ENCODE measurements at regions not wholly inside any gene's neighbourhood (a gene's known extent, or its start where the extent isn't known, plus 50 kb on each side); places are given as distances from the start of the nearest gene placed in this dataset.

DNA sequence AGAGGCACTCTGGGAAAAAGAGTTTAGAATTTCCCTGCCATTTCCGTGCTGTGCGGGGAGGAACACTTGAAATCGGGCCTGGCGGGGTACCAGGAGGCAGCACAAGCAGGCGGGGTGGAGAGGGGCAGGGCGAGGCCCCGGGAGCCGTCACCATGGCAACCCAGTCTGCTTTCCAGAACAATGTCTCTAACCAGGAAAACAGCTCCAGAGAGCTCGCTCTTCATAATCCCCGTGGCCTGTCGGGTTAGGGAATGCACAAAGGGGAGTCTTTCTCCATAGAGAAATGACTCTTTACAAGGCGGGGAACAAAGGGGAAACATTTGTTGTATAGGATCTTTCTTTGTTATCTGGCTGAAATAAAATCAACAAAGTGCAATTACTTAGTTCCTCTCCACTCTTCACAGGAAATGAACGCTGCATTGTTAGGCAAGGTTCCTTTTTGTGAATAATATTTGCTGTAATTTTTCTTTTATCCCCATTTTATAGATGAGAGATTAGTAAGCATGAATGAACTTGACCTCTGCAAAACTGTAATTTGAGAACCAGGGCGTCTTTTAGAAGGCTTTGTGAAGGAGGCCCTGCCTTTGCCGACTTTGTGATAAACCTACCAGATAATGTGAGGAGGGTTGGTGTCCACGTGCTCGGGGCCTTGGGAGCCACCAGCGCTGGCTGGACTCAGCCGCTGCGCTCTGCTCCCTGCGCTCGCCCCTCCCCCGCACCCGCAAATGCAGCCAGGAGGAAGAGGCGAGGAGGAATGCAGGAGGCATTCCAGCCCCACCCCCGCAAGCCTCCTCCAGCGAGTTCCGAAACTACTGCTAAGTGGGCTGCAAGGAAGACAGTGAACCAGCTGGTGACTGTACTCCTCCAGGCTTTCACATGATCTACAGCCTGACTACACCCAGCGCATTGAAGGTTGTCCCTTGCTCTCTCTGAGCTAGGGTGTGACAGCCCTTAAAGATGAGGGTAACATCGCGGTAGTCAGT, 105.2 kb upstream of the ATF7IP start:
- peak; percentile 88 to 93 (median 89) for DNase-seq
- Histone ChIP-seq H3K4me1 (ENCODE audit: control insufficient read depth in 5 of 5, insufficient read depth in 5 of 5, low read length in 5 of 5) (peaks cover 5 to 37% (median 11%) of the 10 kb centered on the region in 5 donors), H3K36me3 (ENCODE audit: control insufficient read depth in 4 of 4, insufficient read depth in 4 of 4, low read length in 4 of 4) (no peaks in the 10 kb centered on the region), H3K9me3 (ENCODE audit: control insufficient read depth in 4 of 4, insufficient read depth in 3 of 4, low read length in 3 of 4) (peaks cover 0 to 9% (median under 1%) of the 10 kb centered on the region in 4 donors), H3K9ac (ENCODE audit: insufficient read depth in 1 of 2, low read length in 2 of 2) (peak overlapping the region in 1 of 2 donors; percentile 71), H3K27me3 (ENCODE audit: control insufficient read depth in 3 of 3, insufficient read depth in 3 of 3, low read length in 2 of 3) (no peaks in the 10 kb centered on the region), H3K27ac (ENCODE audit: low read depth in 1 of 2, low read length in 1 of 2) (peak overlapping the region; percentile 74 to 92), H3K4me3 (no peak overlapping the region)
- TF ChIP-seq, protein P1, sequence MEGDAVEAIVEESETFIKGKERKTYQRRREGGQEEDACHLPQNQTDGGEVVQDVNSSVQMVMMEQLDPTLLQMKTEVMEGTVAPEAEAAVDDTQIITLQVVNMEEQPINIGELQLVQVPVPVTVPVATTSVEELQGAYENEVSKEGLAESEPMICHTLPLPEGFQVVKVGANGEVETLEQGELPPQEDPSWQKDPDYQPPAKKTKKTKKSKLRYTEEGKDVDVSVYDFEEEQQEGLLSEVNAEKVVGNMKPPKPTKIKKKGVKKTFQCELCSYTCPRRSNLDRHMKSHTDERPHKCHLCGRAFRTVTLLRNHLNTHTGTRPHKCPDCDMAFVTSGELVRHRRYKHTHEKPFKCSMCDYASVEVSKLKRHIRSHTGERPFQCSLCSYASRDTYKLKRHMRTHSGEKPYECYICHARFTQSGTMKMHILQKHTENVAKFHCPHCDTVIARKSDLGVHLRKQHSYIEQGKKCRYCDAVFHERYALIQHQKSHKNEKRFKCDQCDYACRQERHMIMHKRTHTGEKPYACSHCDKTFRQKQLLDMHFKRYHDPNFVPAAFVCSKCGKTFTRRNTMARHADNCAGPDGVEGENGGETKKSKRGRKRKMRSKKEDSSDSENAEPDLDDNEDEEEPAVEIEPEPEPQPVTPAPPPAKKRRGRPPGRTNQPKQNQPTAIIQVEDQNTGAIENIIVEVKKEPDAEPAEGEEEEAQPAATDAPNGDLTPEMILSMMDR (IDR thresholded peaks at IDR 0.05; ENCODE audit: control extremely low read depth, extremely low read depth), result no peak
- 18 to 27% methylated on average over 30 to 31 of the region's 31 CpGs for WGBS, 2 donors
- ATAC-seq (ENCODE audit: insufficient read depth, low FRiP score), result peak; percentile 42

GRCh38 chr12:14261096-14261495, 104.4 kb upstream of the ATF7IP start:
- Histone ChIP-seq H3K9me3 (ENCODE audit: control insufficient read depth in 4 of 4, insufficient read depth in 3 of 4, low read length in 3 of 4) (peaks cover 0 to 9% (median under 1%) of the 10 kb centered on the region in 4 donors), H3K9ac (ENCODE audit: insufficient read depth in 1 of 2, low read length in 2 of 2) (peak overlapping the region in 1 of 2 donors; percentile 71), H3K27ac (ENCODE audit: low read depth in 1 of 2, low read length in 1 of 2) (peak overlapping the region; percentile 74 to 92), H3K36me3 (ENCODE audit: control insufficient read depth in 4 of 4, insufficient read depth in 4 of 4, low read length in 4 of 4) (no peaks in the 10 kb centered on the region), H3K4me1 (ENCODE audit: control insufficient read depth in 5 of 5, insufficient read depth in 5 of 5, low read length in 5 of 5) (peaks cover 5 to 37% (median 11%) of the 10 kb centered on the region in 5 donors), H3K4me3 (no peak overlapping the region), H3K27me3 (ENCODE audit: control insufficient read depth in 3 of 3, insufficient read depth in 3 of 3, low read length in 2 of 3) (no peaks in the 10 kb centered on the region)
- peak in 1 of 3 donors; percentile 49 for DNase-seq
- WGBS, 2 donors, result 82 to 92% methylated on average over 6 of the region's 6 CpGs
- TF ChIP-seq, protein P1 (IDR thresholded peaks at IDR 0.05; ENCODE audit: control extremely low read depth, extremely low read depth), result no peak
- ATAC-seq (ENCODE audit: insufficient read depth, low FRiP score), result no peak

DNA sequence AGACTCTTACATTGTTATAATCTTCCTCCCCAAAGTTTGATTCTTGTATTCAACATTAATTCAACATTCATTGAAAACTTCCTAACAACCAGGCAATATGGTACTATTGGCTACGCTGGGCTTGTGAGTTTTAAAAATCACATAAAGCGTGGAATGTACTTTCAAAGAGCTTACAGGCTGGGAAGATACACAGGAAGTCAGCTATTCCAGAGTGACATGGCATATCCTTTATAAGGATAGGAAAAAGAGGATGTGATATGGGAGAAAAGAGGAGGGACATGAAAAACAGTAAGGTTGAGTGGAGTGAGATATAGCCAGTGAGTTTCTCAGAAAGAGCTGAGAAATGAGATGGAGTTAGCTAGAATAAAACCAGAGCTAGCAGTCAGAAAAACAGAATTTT, 103.6 kb upstream of the ATF7IP start:
- H3K9ac ChIP-seq (ENCODE audit: insufficient read depth in 1 of 2, low read length in 2 of 2), result no peak overlapping the region
- WGBS, 2 donors, result 80 to 92% methylated on average over 2 of the region's 2 CpGs
- H3K36me3 ChIP-seq (ENCODE audit: control insufficient read depth in 4 of 4, insufficient read depth in 4 of 4, low read length in 4 of 4), result no peaks in the 10 kb centered on the region
- no peak overlapping the region for H3K4me3 ChIP-seq
- H3K9me3 ChIP-seq (ENCODE audit: control insufficient read depth in 4 of 4, insufficient read depth in 3 of 4, low read length in 3 of 4), result peaks cover 0 to 9% (median under 1%) of the 10 kb centered on the region in 4 donors
- peaks cover 5 to 33% (median 11%) of the 10 kb centered on the region in 5 donors for H3K4me1 ChIP-seq (ENCODE audit: control insufficient read depth in 5 of 5, insufficient read depth in 5 of 5, low read length in 5 of 5)
- ATAC-seq (ENCODE audit: insufficient read depth, low FRiP score) (no peak), DNase-seq (no peak)
- no peaks in the 10 kb centered on the region for H3K27me3 ChIP-seq (ENCODE audit: control insufficient read depth in 3 of 3, insufficient read depth in 3 of 3, low read length in 2 of 3)
- H3K27ac ChIP-seq (ENCODE audit: low read depth in 1 of 2, low read length in 1 of 2), result no peak overlapping the region
- TF ChIP-seq, protein P1 (IDR thresholded peaks at IDR 0.05; ENCODE audit: control extremely low read depth, extremely low read depth), result no peak

Measured in lung (tissue), 11 donors.